OCI-LY3 (cell line): ENCODE measurements at regions not wholly inside any gene's neighbourhood (a gene's known extent, or its start where the extent isn't known, plus 50 kb on each side); places are given as distances from the start of the nearest gene placed in this dataset.

Experiments
- H2AFZ ChIP-seq: fragments of 200-600, 300-600 bp; shearing (Covaris generic); 2 replicates; pipeline ENCODE4 v1.6.0; 2014; ENCODE audit warnings: antibody characterized with exemption, low read depth, low read length
- H3K27ac ChIP-seq: fragments of 200-600, 300-600 bp; sonication (generic); 2 replicates; pipeline ENCODE4 v1.5.1; 2014; ENCODE audit warnings: mild to moderate bottlenecking, low read length, moderate library complexity, mixed read lengths
- H3K27me3 ChIP-seq: fragments of 200-600, 300-600 bp; sonication (generic); 2 replicates; pipeline ENCODE4 v1.6.1; 2014; ENCODE audit warnings: low read depth, low read length, mixed read lengths
- H3K36me3 ChIP-seq: fragments of 200-600, 300-600 bp; sonication (generic); replicated peaks from 2 replicates; pipeline ENCODE3; 2014; ENCODE audit warnings: low read depth, low read length, mixed read lengths
- H3K4me1 ChIP-seq: fragments of 300-600, 200-600 bp; sonication (generic); 2 replicates; pipeline ENCODE4 v1.6.1; 2014; ENCODE audit warnings: low read length, mixed read lengths
- H3K4me2 ChIP-seq: fragments of 200-600, 300-600 bp; sonication (generic); 2 replicates; pipeline ENCODE4 v1.6.1; 2014; ENCODE audit warnings: low read length, mixed read lengths
- H3K4me3 ChIP-seq: fragments of 300-600, 200-600 bp; sonication (generic); 2 replicates; pipeline ENCODE4 v1.5.1; 2014; ENCODE audit warnings: antibody characterized with exemption, mild to moderate bottlenecking, low read length, moderate library complexity
- H3K79me2 ChIP-seq: fragments of 300-600, 200-600 bp; shearing (Covaris generic); 2 replicates; pipeline ENCODE4 v1.6.1; 2014; ENCODE audit warnings: mild to moderate bottlenecking, low read length, mixed read lengths
- H3K9ac ChIP-seq: fragments of 300-600, 200-600 bp; shearing (Covaris generic); 2 replicates; pipeline ENCODE4 v1.6.0; 2014; ENCODE audit warnings: mild to moderate bottlenecking, low read length, moderate library complexity
- H3K9me3 ChIP-seq: fragments of 200-600, 300-600 bp; shearing (Covaris generic); 2 replicates; pipeline ENCODE4 v1.6.1; 2014; ENCODE audit warnings: low read length, mixed read lengths; ENCODE audit not compliant: insufficient read depth
- H4K20me1 ChIP-seq: fragments of 200-600, 300-600 bp; sonication (generic); 2 replicates; pipeline ENCODE4 v1.6.1; 2016; ENCODE audit warnings: low read length, mixed read lengths; ENCODE audit not compliant: insufficient read depth
- CTCF ChIP-seq: fragments of 200-600, 300-600 bp; sonication (generic); IDR thresholded peaks from 2 replicates; pipeline ENCODE4 v1.5.1; 2014; ENCODE audit warnings: antibody characterized with exemption, low read length, low read depth
- EZH2phosphoT487 ChIP-seq: fragments of 200-600 bp; shearing (Covaris generic); IDR thresholded peaks from 2 replicates; pipeline ENCODE4 v1.6.1; 2018; ENCODE audit warnings: antibody characterized with exemption, mixed run types, low read depth

DNA sequence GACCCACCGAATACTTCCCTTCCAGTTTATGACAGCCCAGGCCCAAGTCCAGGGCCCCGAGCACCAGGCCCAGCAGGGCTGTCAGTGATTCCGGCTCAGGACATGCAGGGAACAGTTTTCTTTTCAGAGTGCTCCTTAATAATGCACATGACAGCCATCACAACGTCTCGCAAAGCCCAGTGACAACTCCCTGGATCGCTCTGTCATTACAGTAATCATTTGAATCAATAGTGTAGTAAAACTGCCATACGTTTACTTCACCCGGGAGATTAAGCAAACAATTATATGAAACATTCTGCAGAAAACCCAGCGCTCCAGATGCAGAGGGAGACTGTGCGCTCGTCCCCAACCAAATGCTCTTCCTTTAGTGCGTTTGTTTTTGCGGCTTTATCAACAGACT lies 162.6 kb upstream of the CDH13 start:
- no peak overlapping the region for H3K4me3 ChIP-seq
- no peaks in the 10 kb centered on the region for H3K79me2 ChIP-seq
- H2AFZ ChIP-seq: no peak overlapping the region
- H3K36me3 ChIP-seq: no peaks in the 10 kb centered on the region
- TF ChIP-seq CTCF (no peak), EZH2phosphoT487 (no peak)
- no peak overlapping the region for H3K27ac ChIP-seq
- 0 out of 2 replicates have a peak, but pooled peaks cover 3% of the 10 kb centered on the region for H3K27me3 ChIP-seq
- no peaks in the 10 kb centered on the region for H3K9me3 ChIP-seq
- no peaks in the 10 kb centered on the region for H4K20me1 ChIP-seq
- no peaks in the 10 kb centered on the region for H3K4me1 ChIP-seq
- no peak overlapping the region for H3K4me2 ChIP-seq
- no peak overlapping the region for H3K9ac ChIP-seq

GRCh38 chr16:82460766-82461165 lies 166.0 kb upstream of the CDH13 start:
- Histone ChIP-seq H3K4me3 (no peak overlapping the region), H3K4me2 (no peak overlapping the region), H3K9ac (no peak overlapping the region), H3K27me3 (0 out of 2 replicates have a peak, but pooled peaks cover 3% of the 10 kb centered on the region), H2AFZ (no peak overlapping the region), H3K9me3 (no peaks in the 10 kb centered on the region), H3K27ac (no peak overlapping the region), H4K20me1 (no peaks in the 10 kb centered on the region), H3K79me2 (no peaks in the 10 kb centered on the region), H3K4me1 (no peaks in the 10 kb centered on the region), H3K36me3 (no peaks in the 10 kb centered on the region)
- TF ChIP-seq EZH2phosphoT487 (no peak), CTCF (no peak)

GRCh38 chr16:82459580-82460256 lies 167.1 kb upstream of the CDH13 start:
- Histone ChIP-seq H3K4me2 (no peak overlapping the region), H3K9ac (no peak overlapping the region), H3K36me3 (no peaks in the 10 kb centered on the region), H4K20me1 (no peaks in the 10 kb centered on the region), H3K9me3 (no peaks in the 10 kb centered on the region), H3K79me2 (no peaks in the 10 kb centered on the region), H3K27me3 (no peaks in the 10 kb centered on the region), H3K4me1 (no peaks in the 10 kb centered on the region), H3K4me3 (no peak overlapping the region), H2AFZ (no peak overlapping the region), H3K27ac (no peak overlapping the region)
- no peak for TF ChIP-seq EZH2phosphoT487
- TF ChIP-seq CTCF: no peak

GRCh38 chr16:82456683-82457082 lies 170.1 kb upstream of the CDH13 start:
- Histone ChIP-seq H3K4me1 (no peaks in the 10 kb centered on the region), H3K4me2 (no peak overlapping the region), H3K9ac (no peak overlapping the region), H3K79me2 (no peaks in the 10 kb centered on the region), H3K9me3 (no peaks in the 10 kb centered on the region), H3K27me3 (no peaks in the 10 kb centered on the region), H2AFZ (no peak overlapping the region), H3K36me3 (no peaks in the 10 kb centered on the region), H3K4me3 (no peak overlapping the region), H3K27ac (no peak overlapping the region), H4K20me1 (no peaks in the 10 kb centered on the region)
- peak; percentile 73 for TF ChIP-seq CTCF
- TF ChIP-seq EZH2phosphoT487: no peak
